Spinal cord (tissue), 9 donors: ENCODE measurements at regions not wholly inside any gene's neighbourhood (a gene's known extent, or its start where the extent isn't known, plus 50 kb on each side); places are given as distances from the start of the nearest gene placed in this dataset.
A peak's percentile ranks its signal among the peaks of the same experiment; 100 is the strongest.

Experiments used
- DNase-seq, 6 donors: peaks; one replicate each; pipeline versions ENCODE4 v3.0.0 to v3.0.0-alpha.2; 2013 to 2015; ENCODE audit warnings: low spot score in 6 of 6, low read depth in 4 of 6
- H3K27ac ChIP-seq: one replicate; pipeline ENCODE4 v1.5.1; 2013; ENCODE audit warnings: low read depth, low read length, control low read depth
- H3K27me3 ChIP-seq: one replicate; pipeline ENCODE4 v1.6.1; 2013; ENCODE audit warnings: low read length; ENCODE audit not compliant: control insufficient read depth, insufficient read depth
- H3K36me3 ChIP-seq: one replicate; pipeline ENCODE4 v1.6.1; 2013; ENCODE audit warnings: low read length; ENCODE audit not compliant: control insufficient read depth, insufficient read depth
- H3K4me1 ChIP-seq: one replicate; pipeline ENCODE4 v1.6.1; 2013; ENCODE audit warnings: low read length; ENCODE audit not compliant: control insufficient read depth, insufficient read depth
- H3K4me3 ChIP-seq: one replicate; pipeline ENCODE4 v1.5.1; 2013; ENCODE audit warnings: low read depth, low read length, control low read depth
- H3K9me3 ChIP-seq: one replicate; pipeline ENCODE4 v1.6.1; 2013; ENCODE audit warnings: low read length; ENCODE audit not compliant: control insufficient read depth, insufficient read depth
- WGBS: methylation state at CpG from one replicate; pipeline ENCODE4 v1.1.5; 2013; ENCODE audit warnings: missing lambda C conversion rate; ENCODE audit not compliant: insufficient coverage; 5-methylcytosine and 5-hydroxymethylcytosine counted together
- donor health status: healthy.

- Histone ChIP-seq H3K27me3 (no peaks in the 10 kb centered on the region), H3K27ac (no peak overlapping the region), H3K36me3 (no peaks in the 10 kb centered on the region), H3K4me3 (no peak overlapping the region), H3K4me1 (no peaks in the 10 kb centered on the region), H3K9me3 (no peaks in the 10 kb centered on the region)
- WGBS: 72% methylated on average over 3 of the region's 4 CpGs
- peak in 2 of 6 donors; percentile 36 to 82 for DNase-seq
Observed at GRCh38 chr10:111474786-111475185, 398.0 kb downstream of the ADRA2A start.

DNA sequence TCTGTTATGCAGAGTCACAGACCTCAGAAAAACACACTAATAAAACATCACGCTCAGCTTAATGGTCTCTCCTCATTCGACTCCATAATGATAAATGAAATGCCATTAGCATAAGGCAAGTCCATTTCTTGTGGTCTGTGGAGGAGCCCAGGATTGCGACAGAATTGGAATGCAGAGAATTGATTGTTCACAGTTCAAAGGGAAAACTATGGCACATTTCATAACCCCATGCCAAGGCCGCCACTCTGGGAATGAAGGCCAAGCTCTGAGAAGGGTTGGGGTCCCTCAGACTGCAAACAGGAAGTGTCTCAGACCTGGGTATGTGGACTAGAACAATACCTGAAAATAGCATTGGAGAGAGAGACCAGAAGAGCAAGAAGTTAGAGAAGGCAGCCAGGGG, 398.9 kb downstream of the ADRA2A start:
- Histone ChIP-seq H3K27me3 (no peaks in the 10 kb centered on the region), H3K27ac (no peak overlapping the region), H3K36me3 (no peaks in the 10 kb centered on the region), H3K9me3 (no peaks in the 10 kb centered on the region), H3K4me1 (no peaks in the 10 kb centered on the region), H3K4me3 (no peak overlapping the region)
- DNase-seq: no peak
- WGBS: no CpG with 5 or more reads among the region's 4 CpGs

GRCh38 chr10:111478651-111479050, 401.8 kb downstream of the ADRA2A start:
- no CpG with 5 or more reads among the region's 3 CpGs for WGBS
- Histone ChIP-seq H3K9me3 (no peaks in the 10 kb centered on the region), H3K27ac (no peak overlapping the region), H3K4me3 (no peak overlapping the region), H3K4me1 (no peaks in the 10 kb centered on the region), H3K27me3 (no peaks in the 10 kb centered on the region), H3K36me3 (no peaks in the 10 kb centered on the region)
- DNase-seq: no peak

GRCh38 chr10:111479966-111480365, 403.1 kb downstream of the ADRA2A start:
- no peak overlapping the region for H3K4me3 ChIP-seq
- no peaks in the 10 kb centered on the region for H3K4me1 ChIP-seq
- no peak overlapping the region for H3K27ac ChIP-seq
- H3K27me3 ChIP-seq: no peaks in the 10 kb centered on the region
- H3K36me3 ChIP-seq: no peaks in the 10 kb centered on the region
- WGBS: 90% methylated on average over 2 of the region's 2 CpGs
- H3K9me3 ChIP-seq: no peaks in the 10 kb centered on the region
- DNase-seq: no peak

DNA sequence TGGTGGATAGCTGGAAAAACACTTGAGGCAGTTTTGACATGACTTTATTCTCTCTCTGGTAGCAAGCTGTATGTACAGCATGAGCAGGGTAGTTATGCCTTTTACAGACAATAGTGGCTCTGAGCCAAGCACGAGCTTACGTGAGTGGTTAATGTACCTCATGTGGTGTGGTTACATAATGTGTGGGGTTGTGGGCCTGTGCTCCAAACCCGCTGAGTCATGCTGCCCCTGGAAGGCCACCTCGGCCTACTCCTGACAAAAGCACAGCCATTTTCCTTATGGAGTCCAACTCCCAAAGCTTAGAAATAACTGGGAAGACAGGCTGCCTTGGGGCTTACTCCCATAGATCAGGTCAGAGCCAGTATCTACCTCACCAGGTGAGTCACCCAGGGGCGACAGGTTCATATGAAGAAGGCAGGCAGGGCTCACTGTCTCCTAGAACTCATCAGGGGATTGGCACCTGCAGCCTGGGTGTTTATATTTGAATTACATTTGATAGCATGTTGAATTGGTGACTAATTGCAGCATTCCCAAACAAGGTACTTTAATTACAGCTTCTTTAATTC, 404.5 kb downstream of the ADRA2A start:
- H3K4me1 ChIP-seq: no peaks in the 10 kb centered on the region
- H3K36me3 ChIP-seq: no peaks in the 10 kb centered on the region
- H3K27me3 ChIP-seq: no peaks in the 10 kb centered on the region
- H3K27ac ChIP-seq: no peak overlapping the region
- WGBS: 76% methylated on average over 4 of the region's 5 CpGs
- H3K9me3 ChIP-seq: no peaks in the 10 kb centered on the region
- DNase-seq: peak in 1 of 6 donors; percentile 44
- no peak overlapping the region for H3K4me3 ChIP-seq

DNA sequence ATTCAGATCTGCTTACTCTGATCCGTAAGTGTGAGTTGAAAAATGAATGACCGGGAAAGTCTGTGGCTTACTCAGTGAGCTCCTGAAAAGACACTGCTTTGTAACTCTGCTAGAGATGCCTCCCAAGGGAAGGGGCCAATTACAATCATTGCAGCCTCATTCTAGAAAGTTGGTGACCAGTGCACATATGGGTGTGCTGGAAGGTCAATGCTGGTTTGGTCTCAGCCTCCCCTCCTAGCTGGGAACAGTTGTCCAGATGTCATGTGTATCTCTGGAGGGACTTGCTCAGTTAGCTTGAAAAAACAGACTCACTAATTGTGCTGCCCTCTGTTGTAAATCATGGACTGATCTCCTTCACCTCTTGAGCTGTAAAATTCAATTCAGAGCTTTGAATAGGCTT, 405.0 kb downstream of the ADRA2A start:
- no peaks in the 10 kb centered on the region for H3K36me3 ChIP-seq
- no peaks in the 10 kb centered on the region for H3K4me1 ChIP-seq
- no peaks in the 10 kb centered on the region for H3K27me3 ChIP-seq
- no peaks in the 10 kb centered on the region for H3K9me3 ChIP-seq
- no peak overlapping the region for H3K27ac ChIP-seq
- peak in 1 of 6 donors; percentile 27 for DNase-seq
- 75% methylated on average over 2 of the region's 2 CpGs for WGBS
- no peak overlapping the region for H3K4me3 ChIP-seq

DNA sequence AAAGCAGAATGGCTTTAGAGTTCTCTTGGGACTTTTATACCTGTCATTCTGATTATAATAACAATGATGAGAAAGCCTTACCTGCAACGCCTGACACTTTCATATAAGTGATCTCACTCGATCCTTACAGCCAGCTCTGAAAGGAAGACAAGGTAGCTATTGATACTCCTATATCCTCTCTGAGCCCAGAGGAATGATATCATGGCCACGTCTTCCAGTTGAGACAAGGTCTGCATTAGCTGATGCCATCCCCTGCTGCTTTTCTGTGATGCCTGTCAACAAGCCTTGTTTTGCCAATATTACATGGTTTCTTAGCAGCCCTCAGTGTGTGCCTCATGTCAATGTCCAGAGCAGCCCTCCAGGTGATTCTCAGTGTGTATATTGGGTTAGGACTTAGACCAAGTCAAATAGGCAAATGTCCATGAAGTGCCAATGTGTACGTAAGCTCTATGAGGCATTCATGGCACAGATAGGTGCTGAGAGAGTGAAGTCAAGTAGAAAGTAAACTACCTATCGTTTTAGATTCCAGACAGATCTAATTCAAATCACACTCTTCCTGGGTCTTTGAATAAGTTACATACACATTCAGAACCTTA, 405.9 kb downstream of the ADRA2A start:
- no peak overlapping the region for H3K4me3 ChIP-seq
- no peaks in the 10 kb centered on the region for H3K36me3 ChIP-seq
- H3K4me1 ChIP-seq: no peaks in the 10 kb centered on the region
- WGBS: 72% methylated on average over 3 of the region's 5 CpGs
- DNase-seq: no peak
- H3K9me3 ChIP-seq: no peaks in the 10 kb centered on the region
- no peaks in the 10 kb centered on the region for H3K27me3 ChIP-seq
- no peak overlapping the region for H3K27ac ChIP-seq

GRCh38 chr10:111485767-111486166, 408.9 kb downstream of the ADRA2A start:
- H3K27ac ChIP-seq: no peak overlapping the region
- H3K4me3 ChIP-seq: no peak overlapping the region
- no peaks in the 10 kb centered on the region for H3K4me1 ChIP-seq
- H3K27me3 ChIP-seq: no peaks in the 10 kb centered on the region
- no peaks in the 10 kb centered on the region for H3K36me3 ChIP-seq
- DNase-seq: peak in 1 of 6 donors; percentile 76
- peaks cover 15% of the 10 kb centered on the region for H3K9me3 ChIP-seq
- 67% methylated on average over 2 of the region's 3 CpGs for WGBS

- Histone ChIP-seq H3K4me3 (no peak overlapping the region), H3K9me3 (peaks cover 16% of the 10 kb centered on the region), H3K36me3 (no peaks in the 10 kb centered on the region), H3K4me1 (no peaks in the 10 kb centered on the region), H3K27me3 (no peaks in the 10 kb centered on the region), H3K27ac (no peak overlapping the region)
- no peak for DNase-seq
- 100% methylated on average over 1 of the region's 1 CpG for WGBS
Observed at GRCh38 chr10:111486346-111486745, 409.5 kb downstream of the ADRA2A start.

- no peak for DNase-seq
- H3K4me1 ChIP-seq: no peaks in the 10 kb centered on the region
- H3K27ac ChIP-seq: no peak overlapping the region
- peaks cover 16% of the 10 kb centered on the region for H3K9me3 ChIP-seq
- no peak overlapping the region for H3K4me3 ChIP-seq
- H3K27me3 ChIP-seq: no peaks in the 10 kb centered on the region
- no peaks in the 10 kb centered on the region for H3K36me3 ChIP-seq
- WGBS: 36% methylated on average over 2 of the region's 2 CpGs
Observed at GRCh38 chr10:111488668-111489067, 411.8 kb downstream of the ADRA2A start.
